GM23338 (cell line): ENCODE measurements at regions not wholly inside any gene's neighbourhood (a gene's known extent, or its start where the extent isn't known, plus 50 kb on each side); places are given as distances from the start of the nearest gene placed in this dataset.

ENCODE experiments used
- ATAC-seq: fragments of 200-7000 bp; cut with Tn5 transposase; 3 replicates; pipeline ENCODE4 v1.9.1; 2020
- DNase-seq: peaks from one replicate; pipeline ENCODE4 v3.0.0-alpha.2; 2015; ENCODE audit warnings: low spot score
- H2AFZ ChIP-seq: fragments of 200-600 bp; sonication (generic); 2 replicates; pipeline ENCODE4 v1.8.0; 2016; ENCODE audit warnings: antibody characterized with exemption, mild to moderate bottlenecking, moderate library complexity
- H3F3A ChIP-seq: fragments of 200-600 bp; sonication (generic); replicated peaks from 2 replicates; pipeline ENCODE4 v1.8.0; 2017; ENCODE audit warnings: antibody characterized with exemption, mixed run types, low read depth
- H3K27ac ChIP-seq: fragments of 200-600 bp; sonication (generic); 2 replicates; pipeline ENCODE4 v1.6.1; 2016; ENCODE audit warnings: low read depth
- H3K27me3 ChIP-seq: fragments of 200-600 bp; sonication (generic); 2 replicates; pipeline ENCODE4 v1.8.0; 2016; ENCODE audit warnings: mild to moderate bottlenecking, mixed run types, moderate library complexity; ENCODE audit not compliant: insufficient read depth
- H3K36me3 ChIP-seq: fragments of 200-600 bp; sonication (generic); 2 replicates; pipeline ENCODE4 v1.8.0; 2016; ENCODE audit warnings: mild to moderate bottlenecking; ENCODE audit not compliant: insufficient read depth
- H3K4me1 ChIP-seq: fragments of 200-600 bp; sonication (generic); 2 replicates; pipeline ENCODE4 v1.8.0; 2016; ENCODE audit warnings: mild to moderate bottlenecking, moderate library complexity; ENCODE audit not compliant: insufficient read depth
- H3K4me2 ChIP-seq: fragments of 200-600 bp; sonication (generic); 2 replicates; pipeline ENCODE4 v1.7.1; 2017; ENCODE audit warnings: mixed run types
- H3K4me3 ChIP-seq: fragments of 200-600 bp; sonication (generic); 2 replicates; pipeline ENCODE4 v1.6.1; 2016; ENCODE audit warnings: mixed run types
- H3K79me2 ChIP-seq: fragments of 200-600 bp; sonication (generic); replicated peaks from 2 replicates; pipeline ENCODE4 v1.8.0; 2017; ENCODE audit warnings: mild to moderate bottlenecking; ENCODE audit not compliant: insufficient read depth
- H3K9me2 ChIP-seq: fragments of 200-600 bp; sonication (generic); 2 replicates; pipeline ENCODE4 v1.8.0; 2017; ENCODE audit not compliant: insufficient read depth
- H4K20me1 ChIP-seq: fragments of 200-600 bp; sonication (generic); replicated peaks from 2 replicates; pipeline ENCODE4 v1.8.0; 2017; ENCODE audit warnings: mild to moderate bottlenecking; ENCODE audit not compliant: insufficient read depth
- H3K27ac Mint-ChIP-seq: 2 replicates; pipeline ENCODE4 v1.8.0; 2020; ENCODE audit warnings: inconsistent platforms, mild to moderate bottlenecking, moderate library complexity, mixed read lengths
- H3K27me3 Mint-ChIP-seq: 3 replicates; pipeline ENCODE4 v1.8.0; 2022; ENCODE audit warnings: low read depth, mild to moderate bottlenecking, moderate library complexity, mixed read lengths, inconsistent platforms; ENCODE audit not compliant: insufficient read depth, poor library complexity
- H3K36me3 Mint-ChIP-seq: 3 replicates; pipeline ENCODE4 v1.8.0; 2021; ENCODE audit warnings: low read depth, mild to moderate bottlenecking, inconsistent platforms, moderate library complexity, mixed read lengths
- H3K4me1 Mint-ChIP-seq: 3 replicates; pipeline ENCODE4 v1.8.0; 2020; ENCODE audit warnings: mild to moderate bottlenecking, inconsistent platforms, mixed read lengths
- H3K4me3 Mint-ChIP-seq: 3 replicates; pipeline ENCODE4 v1.8.0; 2021; ENCODE audit warnings: moderate library complexity, mild to moderate bottlenecking, inconsistent platforms, mixed read lengths
- H3K9me3 Mint-ChIP-seq: 3 replicates; pipeline ENCODE4 v1.8.0; 2020; ENCODE audit warnings: moderate library complexity, mild to moderate bottlenecking, inconsistent platforms, mixed read lengths
- CREB1 ChIP-seq: fragments of 250-450 bp; sonication (Bioruptor Pico); IDR thresholded peaks from 2 replicates; pipeline ENCODE4 v1.5.0; 2020; ENCODE audit warnings: low read depth, mild to moderate bottlenecking, moderate library complexity
- EZH2phosphoT487 ChIP-seq: fragments of 200-600 bp; sonication (generic); IDR thresholded peaks from one replicate; pipeline ENCODE4 v1.8.1; 2018; ENCODE audit warnings: antibody characterized with exemption; ENCODE audit not compliant: unreplicated experiment
- POLR2AphosphoS5 ChIP-seq: IDR thresholded peaks from 2 replicates; pipeline ENCODE4 v1.6.1; 2016; ENCODE audit warnings: antibody characterized with exemption, low read depth
- ZNF331 ChIP-seq: fragments of 250-450 bp; sonication (Bioruptor Pico); IDR thresholded peaks from 2 replicates; pipeline ENCODE4 v1.5.0; 2020; ENCODE audit warnings: low read depth, mild to moderate bottlenecking, moderate library complexity
- TF ChIP-seq, protein P1 (sequence below): IDR thresholded peaks from one replicate; pipeline ENCODE4 v1.6.1; 2018; ENCODE audit warnings: antibody characterized with exemption; ENCODE audit not compliant: unreplicated experiment
- TF ChIP-seq, protein P2 (sequence below), 2 experiments: fragments of 200-600 bp in 1 of 2; sonication (generic) in 1 of 2; conservative IDR thresholded peaks; 2 replicates each; pipeline versions ENCODE4 v1.5.1 to v1.6.1; 2016 to 2017; ENCODE audit warnings: antibody characterized with exemption in 2 of 2, low read depth in 2 of 2, mild to moderate bottlenecking in 2 of 2, moderate library complexity in 1 of 2
- TF ChIP-seq, protein P3 (sequence below): fragments of 250-450 bp; sonication (Bioruptor Pico); IDR thresholded peaks from 2 replicates; pipeline ENCODE4 v1.5.0; 2020; ENCODE audit warnings: mild to moderate bottlenecking, moderate library complexity
- TF ChIP-seq, protein P4 (sequence below): IDR thresholded peaks from 2 replicates; pipeline ENCODE4 v1.6.1; 2016; ENCODE audit warnings: antibody characterized with exemption

DNA sequence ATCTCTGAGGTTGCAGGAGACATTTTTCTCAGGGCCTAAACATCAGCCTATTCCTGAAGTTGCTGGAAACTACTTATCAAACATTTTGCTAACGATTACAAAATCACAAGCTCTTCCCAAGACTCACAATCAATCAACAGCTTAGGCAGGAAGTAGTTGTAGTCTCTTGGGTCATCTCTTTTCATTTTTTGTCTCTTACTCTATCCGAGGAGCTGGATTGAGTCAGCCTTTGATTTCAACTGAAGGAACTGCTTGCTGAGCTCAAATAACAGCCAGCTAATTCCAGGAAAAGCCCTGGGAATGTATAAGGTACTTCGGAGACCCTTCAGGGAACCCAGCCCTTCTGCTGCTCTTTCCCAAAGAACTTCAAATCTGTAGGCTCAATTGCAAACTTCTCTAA lies 398.9 kb downstream of the PLK2 start:
- Histone ChIP-seq H2AFZ (no peak overlapping the region), H3K4me2 (no peak overlapping the region), H3K36me3 (no peaks in the 10 kb centered on the region), H3K27ac (no peak overlapping the region), H3K4me1 (no peaks in the 10 kb centered on the region), H3F3A (no peaks in the 10 kb centered on the region), H3K79me2 (no peaks in the 10 kb centered on the region), H3K4me3 (no peak overlapping the region), H4K20me1 (no peaks in the 10 kb centered on the region), H3K9me2 (peaks cover 6% of the 10 kb centered on the region; the same call in 1 of the 2 replicates), H3K27me3 (no peaks in the 10 kb centered on the region)
- ATAC-seq, result no peak
- no peaks in the 10 kb centered on the region for H3K27me3 Mint-ChIP-seq
- H3K4me1 Mint-ChIP-seq, result no peaks in the 10 kb centered on the region
- H3K4me3 Mint-ChIP-seq, result no peak overlapping the region
- peaks cover 3% of the 10 kb centered on the region; the same call in 2 of the 3 replicates for H3K9me3 Mint-ChIP-seq
- no peak for DNase-seq
- H3K27ac Mint-ChIP-seq, result no peak overlapping the region
- H3K36me3 Mint-ChIP-seq, result no peaks in the 10 kb centered on the region; the same call in 2 of the 3 replicates
- TF ChIP-seq, protein P1, sequence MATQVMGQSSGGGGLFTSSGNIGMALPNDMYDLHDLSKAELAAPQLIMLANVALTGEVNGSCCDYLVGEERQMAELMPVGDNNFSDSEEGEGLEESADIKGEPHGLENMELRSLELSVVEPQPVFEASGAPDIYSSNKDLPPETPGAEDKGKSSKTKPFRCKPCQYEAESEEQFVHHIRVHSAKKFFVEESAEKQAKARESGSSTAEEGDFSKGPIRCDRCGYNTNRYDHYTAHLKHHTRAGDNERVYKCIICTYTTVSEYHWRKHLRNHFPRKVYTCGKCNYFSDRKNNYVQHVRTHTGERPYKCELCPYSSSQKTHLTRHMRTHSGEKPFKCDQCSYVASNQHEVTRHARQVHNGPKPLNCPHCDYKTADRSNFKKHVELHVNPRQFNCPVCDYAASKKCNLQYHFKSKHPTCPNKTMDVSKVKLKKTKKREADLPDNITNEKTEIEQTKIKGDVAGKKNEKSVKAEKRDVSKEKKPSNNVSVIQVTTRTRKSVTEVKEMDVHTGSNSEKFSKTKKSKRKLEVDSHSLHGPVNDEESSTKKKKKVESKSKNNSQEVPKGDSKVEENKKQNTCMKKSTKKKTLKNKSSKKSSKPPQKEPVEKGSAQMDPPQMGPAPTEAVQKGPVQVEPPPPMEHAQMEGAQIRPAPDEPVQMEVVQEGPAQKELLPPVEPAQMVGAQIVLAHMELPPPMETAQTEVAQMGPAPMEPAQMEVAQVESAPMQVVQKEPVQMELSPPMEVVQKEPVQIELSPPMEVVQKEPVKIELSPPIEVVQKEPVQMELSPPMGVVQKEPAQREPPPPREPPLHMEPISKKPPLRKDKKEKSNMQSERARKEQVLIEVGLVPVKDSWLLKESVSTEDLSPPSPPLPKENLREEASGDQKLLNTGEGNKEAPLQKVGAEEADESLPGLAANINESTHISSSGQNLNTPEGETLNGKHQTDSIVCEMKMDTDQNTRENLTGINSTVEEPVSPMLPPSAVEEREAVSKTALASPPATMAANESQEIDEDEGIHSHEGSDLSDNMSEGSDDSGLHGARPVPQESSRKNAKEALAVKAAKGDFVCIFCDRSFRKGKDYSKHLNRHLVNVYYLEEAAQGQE, result no peak
- TF ChIP-seq, protein P2, sequence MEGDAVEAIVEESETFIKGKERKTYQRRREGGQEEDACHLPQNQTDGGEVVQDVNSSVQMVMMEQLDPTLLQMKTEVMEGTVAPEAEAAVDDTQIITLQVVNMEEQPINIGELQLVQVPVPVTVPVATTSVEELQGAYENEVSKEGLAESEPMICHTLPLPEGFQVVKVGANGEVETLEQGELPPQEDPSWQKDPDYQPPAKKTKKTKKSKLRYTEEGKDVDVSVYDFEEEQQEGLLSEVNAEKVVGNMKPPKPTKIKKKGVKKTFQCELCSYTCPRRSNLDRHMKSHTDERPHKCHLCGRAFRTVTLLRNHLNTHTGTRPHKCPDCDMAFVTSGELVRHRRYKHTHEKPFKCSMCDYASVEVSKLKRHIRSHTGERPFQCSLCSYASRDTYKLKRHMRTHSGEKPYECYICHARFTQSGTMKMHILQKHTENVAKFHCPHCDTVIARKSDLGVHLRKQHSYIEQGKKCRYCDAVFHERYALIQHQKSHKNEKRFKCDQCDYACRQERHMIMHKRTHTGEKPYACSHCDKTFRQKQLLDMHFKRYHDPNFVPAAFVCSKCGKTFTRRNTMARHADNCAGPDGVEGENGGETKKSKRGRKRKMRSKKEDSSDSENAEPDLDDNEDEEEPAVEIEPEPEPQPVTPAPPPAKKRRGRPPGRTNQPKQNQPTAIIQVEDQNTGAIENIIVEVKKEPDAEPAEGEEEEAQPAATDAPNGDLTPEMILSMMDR (conservative IDR thresholded peaks at IDR 0.05; ENCODE audit: low read depth in 2 of 2), result no peak
- TF ChIP-seq EZH2phosphoT487 (no peak), ZNF331 (no peak), POLR2AphosphoS5 (no peak), CREB1 (CRISPR knock-in tag) (no peak)
- TF ChIP-seq, protein P3, sequence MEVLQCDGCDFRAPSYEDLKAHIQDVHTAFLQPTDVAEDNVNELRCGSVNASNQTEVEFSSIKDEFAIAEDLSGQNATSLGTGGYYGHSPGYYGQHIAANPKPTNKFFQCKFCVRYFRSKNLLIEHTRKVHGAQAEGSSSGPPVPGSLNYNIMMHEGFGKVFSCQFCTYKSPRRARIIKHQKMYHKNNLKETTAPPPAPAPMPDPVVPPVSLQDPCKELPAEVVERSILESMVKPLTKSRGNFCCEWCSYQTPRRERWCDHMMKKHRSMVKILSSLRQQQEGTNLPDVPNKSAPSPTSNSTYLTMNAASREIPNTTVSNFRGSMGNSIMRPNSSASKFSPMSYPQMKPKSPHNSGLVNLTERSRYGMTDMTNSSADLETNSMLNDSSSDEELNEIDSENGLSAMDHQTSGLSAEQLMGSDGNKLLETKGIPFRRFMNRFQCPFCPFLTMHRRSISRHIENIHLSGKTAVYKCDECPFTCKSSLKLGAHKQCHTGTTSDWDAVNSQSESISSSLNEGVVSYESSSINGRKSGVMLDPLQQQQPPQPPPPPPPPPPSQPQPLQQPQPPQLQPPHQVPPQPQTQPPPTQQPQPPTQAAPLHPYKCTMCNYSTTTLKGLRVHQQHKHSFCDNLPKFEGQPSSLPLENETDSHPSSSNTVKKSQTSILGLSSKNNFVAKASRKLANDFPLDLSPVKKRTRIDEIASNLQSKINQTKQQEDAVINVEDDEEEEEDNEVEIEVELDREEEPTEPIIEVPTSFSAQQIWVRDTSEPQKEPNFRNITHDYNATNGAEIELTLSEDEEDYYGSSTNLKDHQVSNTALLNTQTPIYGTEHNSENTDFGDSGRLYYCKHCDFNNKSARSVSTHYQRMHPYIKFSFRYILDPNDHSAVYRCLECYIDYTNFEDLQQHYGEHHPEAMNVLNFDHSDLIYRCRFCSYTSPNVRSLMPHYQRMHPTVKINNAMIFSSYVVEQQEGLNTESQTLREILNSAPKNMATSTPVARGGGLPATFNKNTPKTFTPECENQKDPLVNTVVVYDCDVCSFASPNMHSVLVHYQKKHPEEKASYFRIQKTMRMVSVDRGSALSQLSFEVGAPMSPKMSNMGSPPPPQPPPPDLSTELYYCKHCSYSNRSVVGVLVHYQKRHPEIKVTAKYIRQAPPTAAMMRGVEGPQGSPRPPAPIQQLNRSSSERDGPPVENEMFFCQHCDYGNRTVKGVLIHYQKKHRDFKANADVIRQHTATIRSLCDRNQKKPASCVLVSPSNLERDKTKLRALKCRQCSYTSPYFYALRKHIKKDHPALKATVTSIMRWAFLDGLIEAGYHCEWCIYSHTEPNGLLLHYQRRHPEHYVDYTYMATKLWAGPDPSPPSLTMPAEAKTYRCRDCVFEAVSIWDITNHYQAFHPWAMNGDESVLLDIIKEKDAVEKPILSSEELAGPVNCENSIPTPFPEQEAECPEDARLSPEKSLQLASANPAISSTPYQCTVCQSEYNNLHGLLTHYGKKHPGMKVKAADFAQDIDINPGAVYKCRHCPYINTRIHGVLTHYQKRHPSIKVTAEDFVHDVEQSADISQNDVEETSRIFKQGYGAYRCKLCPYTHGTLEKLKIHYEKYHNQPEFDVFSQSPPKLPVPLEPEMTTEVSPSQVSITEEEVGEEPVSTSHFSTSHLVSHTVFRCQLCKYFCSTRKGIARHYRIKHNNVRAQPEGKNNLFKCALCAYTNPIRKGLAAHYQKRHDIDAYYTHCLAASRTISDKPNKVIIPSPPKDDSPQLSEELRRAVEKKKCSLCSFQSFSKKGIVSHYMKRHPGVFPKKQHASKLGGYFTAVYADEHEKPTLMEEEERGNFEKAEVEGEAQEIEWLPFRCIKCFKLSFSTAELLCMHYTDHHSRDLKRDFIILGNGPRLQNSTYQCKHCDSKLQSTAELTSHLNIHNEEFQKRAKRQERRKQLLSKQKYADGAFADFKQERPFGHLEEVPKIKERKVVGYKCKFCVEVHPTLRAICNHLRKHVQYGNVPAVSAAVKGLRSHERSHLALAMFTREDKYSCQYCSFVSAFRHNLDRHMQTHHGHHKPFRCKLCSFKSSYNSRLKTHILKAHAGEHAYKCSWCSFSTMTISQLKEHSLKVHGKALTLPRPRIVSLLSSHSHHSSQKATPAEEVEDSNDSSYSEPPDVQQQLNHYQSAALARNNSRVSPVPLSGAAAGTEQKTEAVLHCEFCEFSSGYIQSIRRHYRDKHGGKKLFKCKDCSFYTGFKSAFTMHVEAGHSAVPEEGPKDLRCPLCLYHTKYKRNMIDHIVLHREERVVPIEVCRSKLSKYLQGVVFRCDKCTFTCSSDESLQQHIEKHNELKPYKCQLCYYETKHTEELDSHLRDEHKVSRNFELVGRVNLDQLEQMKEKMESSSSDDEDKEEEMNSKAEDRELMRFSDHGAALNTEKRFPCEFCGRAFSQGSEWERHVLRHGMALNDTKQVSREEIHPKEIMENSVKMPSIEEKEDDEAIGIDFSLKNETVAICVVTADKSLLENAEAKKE, result no peak
- TF ChIP-seq, protein P4, sequence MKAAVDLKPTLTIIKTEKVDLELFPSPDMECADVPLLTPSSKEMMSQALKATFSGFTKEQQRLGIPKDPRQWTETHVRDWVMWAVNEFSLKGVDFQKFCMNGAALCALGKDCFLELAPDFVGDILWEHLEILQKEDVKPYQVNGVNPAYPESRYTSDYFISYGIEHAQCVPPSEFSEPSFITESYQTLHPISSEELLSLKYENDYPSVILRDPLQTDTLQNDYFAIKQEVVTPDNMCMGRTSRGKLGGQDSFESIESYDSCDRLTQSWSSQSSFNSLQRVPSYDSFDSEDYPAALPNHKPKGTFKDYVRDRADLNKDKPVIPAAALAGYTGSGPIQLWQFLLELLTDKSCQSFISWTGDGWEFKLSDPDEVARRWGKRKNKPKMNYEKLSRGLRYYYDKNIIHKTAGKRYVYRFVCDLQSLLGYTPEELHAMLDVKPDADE, result no peak
